ENCODE measurements at regions not wholly inside any gene's neighbourhood (a gene's known extent, or its start where the extent isn't known, plus 50 kb on each side); places are given as distances from the start of the nearest gene placed in this dataset.

GRCh38 chr10:23568996-23569395, 130.1 kb downstream of the OTUD1 start:
- peaks cover 5% of the 10 kb centered on the region for H3K9me3 ChIP-seq (ENCODE audit: insufficient read depth, low read depth, low read length)
- no peaks in the 10 kb centered on the region for H3K36me3 Mint-ChIP-seq (ENCODE audit: low read depth, unreplicated experiment)
- peaks cover 4% of the 10 kb centered on the region for H3K9me3 Mint-ChIP-seq (ENCODE audit: unreplicated experiment)
- no peaks in the 10 kb centered on the region for H3K27me3 ChIP-seq (ENCODE audit: insufficient read depth, low read length)
- no peak overlapping the region for H3K27ac ChIP-seq (ENCODE audit: low read depth, low read length)
- H3K4me2 ChIP-seq (ENCODE audit: low read length) = no peak overlapping the region
- no peaks in the 10 kb centered on the region for H3K79me2 ChIP-seq (ENCODE audit: insufficient read depth, low read length)
- no peak overlapping the region for H3K27ac Mint-ChIP-seq (ENCODE audit: unreplicated experiment)
- H2AFZ ChIP-seq (ENCODE audit: low read depth, low read length) = no peak overlapping the region
- H3K4me1 ChIP-seq (ENCODE audit: insufficient read depth, low read length) = no peaks in the 10 kb centered on the region
- no peaks in the 10 kb centered on the region for H3K27me3 Mint-ChIP-seq (ENCODE audit: low read depth, unreplicated experiment)
- no peaks in the 10 kb centered on the region for H3K36me3 ChIP-seq (ENCODE audit: insufficient read depth, low read length)
- no peak overlapping the region for H3K4me3 Mint-ChIP-seq (ENCODE audit: unreplicated experiment)
- no peak for DNase-seq (ENCODE audit: low read depth)
- no peak overlapping the region for H3K4me3 ChIP-seq (ENCODE audit: insufficient read depth, low read depth, low read length)
- no peak overlapping the region for H3K9ac ChIP-seq (ENCODE audit: low read length)
- no peak for FAIRE-seq
- TF ChIP-seq EZH2 (IDR thresholded peaks at IDR 0.05; ENCODE audit: insufficient read depth, low read length) = no peak
- no peak for TF ChIP-seq CTCF (IDR thresholded peaks at IDR 0.05; ENCODE audit: insufficient read depth, low read depth, low read length)
- no peaks in the 10 kb centered on the region for H4K20me1 ChIP-seq (ENCODE audit: insufficient read depth, low read length)
- no peaks in the 10 kb centered on the region for H3K4me1 Mint-ChIP-seq (ENCODE audit: low read depth, unreplicated experiment)

GRCh38 chr10:23571884-23572283, 133.0 kb downstream of the OTUD1 start:
- Histone ChIP-seq H3K4me1 (ENCODE audit: insufficient read depth, low read length) (no peaks in the 10 kb centered on the region), H3K27me3 (ENCODE audit: insufficient read depth, low read length) (no peaks in the 10 kb centered on the region), H3K9ac (ENCODE audit: low read length) (no peak overlapping the region), H3K27ac (ENCODE audit: low read depth, low read length) (no peak overlapping the region), H2AFZ (ENCODE audit: low read depth, low read length) (no peak overlapping the region), H3K79me2 (ENCODE audit: insufficient read depth, low read length) (no peaks in the 10 kb centered on the region), H3K9me3 (ENCODE audit: insufficient read depth, low read depth, low read length) (peaks cover 5% of the 10 kb centered on the region), H3K4me3 (ENCODE audit: insufficient read depth, low read depth, low read length) (no peak overlapping the region), H4K20me1 (ENCODE audit: insufficient read depth, low read length) (no peaks in the 10 kb centered on the region), H3K36me3 (ENCODE audit: insufficient read depth, low read length) (no peaks in the 10 kb centered on the region), H3K4me2 (ENCODE audit: low read length) (no peak overlapping the region)
- Mint-ChIP-seq H3K4me1 (ENCODE audit: low read depth, unreplicated experiment) (no peaks in the 10 kb centered on the region), H3K27ac (ENCODE audit: unreplicated experiment) (no peak overlapping the region), H3K27me3 (ENCODE audit: low read depth, unreplicated experiment) (no peaks in the 10 kb centered on the region), H3K4me3 (ENCODE audit: unreplicated experiment) (no peak overlapping the region), H3K36me3 (ENCODE audit: low read depth, unreplicated experiment) (no peaks in the 10 kb centered on the region), H3K9me3 (ENCODE audit: unreplicated experiment) (peaks cover 4% of the 10 kb centered on the region)
- no peak for DNase-seq (ENCODE audit: low read depth)
- TF ChIP-seq EZH2 (IDR thresholded peaks at IDR 0.05; ENCODE audit: insufficient read depth, low read length) = no peak
- no peak for TF ChIP-seq CTCF (IDR thresholded peaks at IDR 0.05; ENCODE audit: insufficient read depth, low read depth, low read length)
- FAIRE-seq = no peak

- Mint-ChIP-seq H3K4me3 (ENCODE audit: unreplicated experiment) (no peak overlapping the region), H3K27ac (ENCODE audit: unreplicated experiment) (no peak overlapping the region), H3K36me3 (ENCODE audit: low read depth, unreplicated experiment) (no peaks in the 10 kb centered on the region), H3K27me3 (ENCODE audit: low read depth, unreplicated experiment) (no peaks in the 10 kb centered on the region), H3K4me1 (ENCODE audit: low read depth, unreplicated experiment) (no peaks in the 10 kb centered on the region), H3K9me3 (ENCODE audit: unreplicated experiment) (no peaks in the 10 kb centered on the region)
- Histone ChIP-seq H3K9ac (ENCODE audit: low read length) (no peak overlapping the region), H3K36me3 (ENCODE audit: insufficient read depth, low read length) (no peaks in the 10 kb centered on the region), H3K4me2 (ENCODE audit: low read length) (no peak overlapping the region), H3K4me3 (ENCODE audit: insufficient read depth, low read depth, low read length) (no peak overlapping the region), H4K20me1 (ENCODE audit: insufficient read depth, low read length) (no peaks in the 10 kb centered on the region), H2AFZ (ENCODE audit: low read depth, low read length) (no peak overlapping the region), H3K27me3 (ENCODE audit: insufficient read depth, low read length) (no peaks in the 10 kb centered on the region), H3K9me3 (ENCODE audit: insufficient read depth, low read depth, low read length) (peaks cover 2% of the 10 kb centered on the region), H3K27ac (ENCODE audit: low read depth, low read length) (no peak overlapping the region), H3K4me1 (ENCODE audit: insufficient read depth, low read length) (no peaks in the 10 kb centered on the region), H3K79me2 (ENCODE audit: insufficient read depth, low read length) (no peaks in the 10 kb centered on the region)
- FAIRE-seq (no peak), DNase-seq (ENCODE audit: low read depth) (no peak)
- no peak for TF ChIP-seq EZH2 (IDR thresholded peaks at IDR 0.05; ENCODE audit: insufficient read depth, low read length)
- no peak for TF ChIP-seq CTCF (IDR thresholded peaks at IDR 0.05; ENCODE audit: insufficient read depth, low read depth, low read length)
Measured at GRCh38 chr10:23581906-23582450, 143.1 kb downstream of the OTUD1 start.

All from astrocyte (in vitro differentiated cells and primary cell).